ENCODE measurements at regions not wholly inside any gene's neighbourhood (a gene's known extent, or its start where the extent isn't known, plus 50 kb on each side); places are given as distances from the start of the nearest gene placed in this dataset.

DNA sequence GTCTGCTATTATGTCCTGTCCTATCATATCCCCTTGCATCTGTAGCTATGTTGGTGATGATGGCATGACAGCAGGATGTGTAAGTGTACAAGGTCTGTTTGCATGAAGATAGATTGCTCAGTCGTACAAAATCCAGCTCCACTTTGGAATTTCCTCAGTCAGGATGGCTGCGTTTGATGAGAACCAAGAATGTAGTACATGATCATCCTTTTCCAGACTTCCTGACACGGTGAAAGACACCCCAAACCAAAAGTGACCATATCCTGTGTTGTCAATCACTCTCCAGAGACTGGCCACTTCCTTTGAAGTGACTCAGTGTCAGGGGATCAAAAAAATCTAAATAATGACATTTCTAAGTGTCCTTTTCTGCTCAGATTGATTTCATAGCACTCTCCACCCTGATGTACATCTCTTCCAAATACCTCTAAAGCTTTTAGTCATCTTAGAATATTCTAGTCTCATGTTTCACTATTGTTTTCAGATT, 213.4 kb downstream of the PLK2 start:
- no peak for DNase-seq

DNA sequence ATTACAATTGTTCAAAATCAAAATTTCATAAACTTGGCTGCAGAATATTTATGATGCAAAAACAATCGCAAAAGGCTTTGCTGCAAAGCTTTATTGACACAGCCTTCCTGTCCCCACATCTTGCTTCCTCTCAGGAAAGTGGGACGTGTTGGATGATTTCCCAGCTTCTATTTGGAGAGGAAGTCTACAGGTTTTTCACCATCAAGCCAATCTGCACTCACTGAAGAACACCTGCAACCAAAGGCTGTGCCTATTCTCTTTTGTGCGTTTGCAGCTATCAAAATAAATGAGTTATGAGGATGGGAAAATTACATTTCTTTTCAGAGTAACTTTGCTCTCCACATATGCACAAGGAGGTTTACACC, 214.4 kb downstream of the PLK2 start:
- DNase-seq = no peak

DNA sequence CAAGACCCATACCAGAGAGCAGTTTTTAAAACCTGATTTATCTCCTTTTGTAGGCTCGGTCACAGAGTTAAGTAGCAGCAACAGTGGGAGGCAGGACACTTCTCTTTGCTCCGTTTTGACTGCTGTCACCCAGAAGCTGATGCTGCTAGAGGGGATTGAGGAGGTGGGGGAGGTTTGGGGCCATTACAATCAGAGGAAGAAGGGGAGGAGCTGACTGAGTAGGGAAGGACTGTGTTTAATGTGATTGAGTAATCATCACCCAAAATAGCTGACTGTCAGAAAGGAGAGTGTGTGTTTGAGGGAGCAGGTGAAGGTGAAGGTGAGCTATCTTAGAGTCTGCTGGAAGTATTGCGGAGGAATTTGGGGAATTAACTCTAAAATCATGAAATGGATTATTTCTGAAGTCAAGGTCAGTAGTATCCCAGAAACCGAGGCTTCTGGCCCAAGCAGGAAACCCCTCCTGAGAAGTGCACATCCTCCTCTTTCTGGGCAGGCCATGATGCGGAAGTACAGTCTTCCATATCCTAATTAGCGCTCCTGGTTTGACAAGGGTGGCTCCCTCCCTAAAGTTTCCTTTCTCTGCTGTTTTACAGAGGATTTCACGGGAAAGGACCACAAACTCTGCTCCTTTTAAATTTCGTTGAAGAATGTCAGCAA, 214.9 kb downstream of the PLK2 start:
- no peak for DNase-seq

DNA sequence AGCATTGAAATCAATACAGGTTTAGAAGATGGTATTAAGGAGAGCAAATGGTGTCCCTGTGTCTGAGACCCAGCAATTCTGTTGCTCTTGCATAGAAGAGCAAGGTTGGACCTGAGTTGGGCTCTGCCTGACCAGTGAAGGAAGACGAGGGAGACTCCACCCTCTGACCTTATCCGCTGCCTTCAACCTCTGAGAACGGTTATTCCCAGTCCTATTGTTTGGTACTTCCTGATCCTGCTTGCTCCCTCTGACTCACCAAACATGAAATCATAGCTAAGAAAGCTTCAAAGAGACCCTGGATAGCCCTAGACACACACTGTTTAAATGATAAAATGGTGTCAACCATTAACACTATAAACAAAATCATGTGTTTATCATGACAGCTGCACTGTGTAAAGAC, 218.5 kb downstream of the PLK2 start:
- peak; percentile 25 for DNase-seq

DNA sequence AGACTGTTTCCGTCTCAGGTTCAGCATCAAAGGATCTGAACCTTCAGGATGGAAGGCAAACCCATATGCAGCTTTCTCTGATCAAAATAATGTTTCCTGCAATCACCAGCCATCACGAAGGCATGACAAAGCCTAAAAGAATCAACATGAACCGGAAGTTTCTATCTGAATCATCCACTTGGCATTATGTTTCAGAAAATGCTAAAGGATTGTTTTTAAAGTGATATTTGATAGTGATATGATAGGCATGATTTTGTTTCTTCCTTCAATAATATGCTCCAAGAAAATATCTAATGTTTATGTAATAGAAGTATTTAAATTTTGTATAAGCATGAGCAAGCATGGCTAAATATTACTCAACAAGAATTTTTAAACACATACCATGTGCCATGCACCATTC, 219.6 kb downstream of the PLK2 start:
- peak; percentile 76 for DNase-seq

DNA sequence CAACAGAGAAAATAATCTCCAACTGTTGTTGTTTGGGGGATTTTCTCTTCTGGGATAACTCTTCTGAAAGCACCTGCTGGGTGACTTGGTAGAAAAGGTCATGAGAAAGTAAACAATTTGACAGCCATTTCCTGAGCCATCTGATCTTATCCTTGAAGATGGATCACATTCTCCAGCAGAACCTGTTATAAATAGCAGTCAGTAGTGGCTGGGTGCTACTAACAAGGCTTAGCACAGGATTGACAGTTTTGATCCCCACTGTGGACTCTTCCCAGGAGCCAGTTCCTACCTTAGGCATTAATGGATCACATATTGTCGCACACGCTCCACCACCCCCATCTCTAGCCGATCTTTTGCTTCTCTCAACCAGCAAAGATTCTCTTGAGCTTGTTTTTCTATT, 220.2 kb downstream of the PLK2 start:
- DNase-seq = no peak

DNA sequence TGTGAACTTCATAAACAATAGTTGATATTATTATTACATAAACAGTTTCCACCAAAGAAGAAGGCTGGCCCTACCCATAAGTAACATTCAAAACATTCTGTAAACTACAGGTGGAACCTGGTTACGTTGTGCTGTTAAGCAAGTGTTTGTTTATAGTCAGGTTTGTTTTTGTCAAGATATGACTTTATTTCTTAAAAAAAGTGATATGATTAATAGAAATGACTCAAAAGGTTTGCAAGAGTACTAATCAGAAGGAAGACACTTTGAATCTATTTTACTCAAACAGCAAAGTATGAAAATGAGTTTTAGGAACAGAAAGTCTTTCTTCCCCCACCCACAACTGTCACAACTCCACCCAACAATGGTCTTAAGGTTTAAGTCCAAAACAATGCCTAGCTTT, 220.8 kb downstream of the PLK2 start:
- no peak for DNase-seq

DNA sequence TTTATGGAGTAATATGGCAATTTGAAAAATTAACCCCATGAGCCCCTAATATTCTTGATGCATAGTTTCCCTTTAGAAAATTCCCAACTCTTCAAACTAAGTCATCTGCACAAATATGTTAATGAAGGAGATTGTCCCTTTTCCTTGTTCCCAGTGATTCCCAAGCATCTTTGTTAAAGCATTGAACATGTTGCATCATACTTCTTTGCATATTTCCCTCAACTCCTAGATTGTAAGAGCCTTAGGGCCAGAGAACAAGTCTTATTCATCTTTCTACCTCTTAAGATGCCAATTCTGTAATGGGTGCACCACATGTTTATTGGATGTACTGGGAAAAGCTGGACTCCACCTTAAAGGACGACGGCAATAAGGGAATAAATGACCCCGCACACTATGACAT, 223.4 kb downstream of the PLK2 start:
- DNase-seq = no peak

DNA sequence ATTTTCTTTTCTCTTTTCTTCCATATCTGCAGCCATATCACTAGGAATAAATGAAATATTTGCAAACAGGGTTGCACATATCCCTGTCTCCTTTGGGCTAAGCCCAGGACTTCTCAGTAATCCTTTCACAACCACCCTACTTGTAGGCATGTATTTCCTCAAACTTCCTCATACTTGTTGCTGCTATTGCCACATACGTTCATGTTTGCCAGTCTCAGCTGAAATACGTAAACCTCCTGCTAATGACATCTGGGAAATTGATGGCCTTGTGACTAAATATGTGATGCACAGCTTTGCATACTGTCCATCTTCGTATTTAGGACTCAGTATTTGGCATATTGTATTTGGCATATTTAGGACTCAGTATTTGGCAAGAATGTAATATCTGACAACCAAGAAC, 224.6 kb downstream of the PLK2 start:
- peak; percentile 59 for DNase-seq

DNA sequence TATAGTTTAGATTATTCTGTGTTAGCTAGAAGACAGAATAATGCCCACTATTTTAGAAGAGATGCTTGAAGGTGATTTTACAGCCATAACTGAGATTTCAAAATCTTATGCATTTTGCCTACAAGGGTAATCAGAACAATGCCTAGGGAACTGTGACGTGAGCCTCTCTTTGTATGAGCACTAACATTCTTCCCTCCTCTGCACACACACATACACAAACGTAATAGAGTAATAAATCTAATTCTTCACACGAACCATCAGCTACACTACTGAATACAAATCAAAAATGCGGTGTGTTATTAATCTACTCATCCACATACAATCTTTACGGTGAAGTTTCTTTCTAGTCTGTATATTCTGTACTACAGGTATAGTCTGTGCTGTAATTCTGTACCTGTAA, 227.8 kb downstream of the PLK2 start:
- DNase-seq = no peak

DNA sequence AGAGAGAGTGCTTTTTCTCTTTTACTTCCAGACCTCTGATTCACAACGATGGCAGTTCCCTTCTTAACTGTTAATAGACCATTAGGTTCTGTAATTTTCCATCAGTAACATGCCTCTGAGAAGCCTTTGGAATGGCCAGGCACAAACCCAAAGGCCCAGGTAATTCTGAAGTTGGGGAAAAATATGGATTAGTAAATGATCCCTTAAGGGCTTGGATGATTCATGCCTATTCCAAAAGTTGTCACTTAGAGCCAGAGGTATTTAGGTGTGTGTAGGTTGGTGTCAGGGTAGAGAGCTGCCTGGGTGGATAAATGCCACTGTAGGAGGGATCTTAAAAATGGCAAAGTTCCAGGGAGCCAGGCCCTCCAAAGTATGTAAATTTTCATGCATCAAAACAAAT, 228.8 kb downstream of the PLK2 start:
- no peak for DNase-seq

DNA sequence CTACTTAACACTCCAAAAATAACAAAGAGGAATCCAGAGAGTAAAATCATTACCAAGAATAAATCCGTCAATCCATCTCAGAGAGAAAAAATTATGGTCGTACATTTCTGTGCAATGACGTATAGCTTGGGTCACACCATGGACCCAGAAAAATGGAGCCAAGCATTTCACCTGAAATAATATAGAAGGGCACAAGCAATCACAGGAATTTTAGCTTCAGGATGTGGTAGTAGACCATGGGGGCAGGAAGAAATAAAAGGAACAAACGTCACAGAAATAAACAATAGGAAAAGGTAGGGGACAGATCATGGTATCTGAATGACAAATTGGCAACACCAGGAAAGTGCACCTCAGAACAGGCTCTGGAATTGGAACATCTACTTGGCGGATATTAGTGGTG, 231.0 kb downstream of the PLK2 start:
- no peak for DNase-seq

DNA sequence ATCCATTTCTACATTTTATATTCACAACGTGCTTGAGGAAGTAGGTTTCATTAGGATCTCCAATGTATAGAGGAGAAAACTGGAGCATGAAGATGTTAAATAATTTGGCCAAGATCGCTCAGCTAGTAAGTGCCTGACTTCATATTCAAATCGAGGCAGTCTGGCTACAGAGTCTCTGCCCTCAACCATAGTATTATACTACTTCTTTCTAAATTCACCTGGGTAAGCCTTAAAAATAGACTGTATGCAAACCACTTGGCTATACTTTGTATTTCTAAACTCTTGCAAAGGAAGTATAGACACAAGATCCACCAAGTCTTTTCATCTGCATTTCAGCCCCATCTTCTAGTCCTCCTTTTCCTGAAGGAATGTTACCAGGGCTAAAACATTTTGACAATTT, 232.0 kb downstream of the PLK2 start:
- no peak for DNase-seq

DNA sequence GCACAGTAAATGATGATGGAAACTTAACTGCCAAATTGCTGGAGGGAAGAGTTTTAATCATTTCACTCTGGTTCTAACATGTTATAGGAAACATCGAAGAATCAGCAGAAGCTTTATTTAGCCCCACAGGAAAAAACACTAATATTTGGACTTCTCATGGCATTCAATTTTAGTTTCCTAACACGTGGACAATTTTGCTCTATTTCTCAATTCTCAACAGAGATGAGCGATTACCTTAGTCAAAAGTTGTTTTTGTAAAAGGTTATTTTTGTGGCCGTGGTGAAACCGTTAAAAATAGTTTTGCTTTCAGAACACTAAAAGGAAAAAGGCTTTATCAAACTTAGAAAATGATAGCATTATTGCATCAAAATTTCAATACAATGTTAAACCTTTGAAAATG, 235.2 kb downstream of the PLK2 start:
- no peak for DNase-seq

DNA sequence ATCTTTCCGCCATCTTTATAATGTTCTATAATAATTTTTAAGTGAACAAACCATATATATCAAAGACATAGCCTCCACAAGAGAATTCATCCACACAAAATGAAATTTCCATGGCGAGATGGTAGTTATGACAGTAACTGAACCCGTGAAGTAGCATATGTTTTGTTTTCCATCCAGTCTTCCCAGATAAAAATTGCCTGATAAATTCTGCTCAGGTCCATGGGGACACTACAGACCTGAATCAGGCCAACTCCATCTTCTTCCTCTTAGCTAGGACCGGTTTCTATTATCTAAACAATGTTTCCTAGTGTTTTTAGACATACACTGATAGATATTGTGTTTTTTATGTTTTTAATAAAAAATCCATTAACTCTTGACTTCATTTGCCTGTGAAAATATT, 235.7 kb downstream of the PLK2 start:
- no peak for DNase-seq

DNA sequence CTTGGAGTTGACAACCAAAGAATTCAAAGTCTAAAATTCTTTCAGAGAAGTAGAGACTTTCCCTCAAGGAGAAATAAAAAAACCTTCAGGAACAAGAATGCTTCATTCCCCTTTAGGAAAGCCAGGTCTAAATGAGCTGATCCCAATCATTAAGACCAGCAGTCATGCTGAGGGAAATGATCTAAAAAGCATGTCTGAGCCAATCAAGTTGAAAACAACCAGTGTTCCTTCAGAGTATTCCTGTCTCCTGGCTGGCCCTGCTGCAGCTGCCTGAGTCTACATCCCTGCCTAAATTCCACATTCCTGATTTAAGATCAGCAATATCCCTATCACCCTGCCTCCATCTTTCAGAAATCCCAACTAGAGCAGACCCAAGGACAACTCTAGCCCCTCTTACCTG, 244.5 kb downstream of the PLK2 start:
- no peak for DNase-seq

DNA sequence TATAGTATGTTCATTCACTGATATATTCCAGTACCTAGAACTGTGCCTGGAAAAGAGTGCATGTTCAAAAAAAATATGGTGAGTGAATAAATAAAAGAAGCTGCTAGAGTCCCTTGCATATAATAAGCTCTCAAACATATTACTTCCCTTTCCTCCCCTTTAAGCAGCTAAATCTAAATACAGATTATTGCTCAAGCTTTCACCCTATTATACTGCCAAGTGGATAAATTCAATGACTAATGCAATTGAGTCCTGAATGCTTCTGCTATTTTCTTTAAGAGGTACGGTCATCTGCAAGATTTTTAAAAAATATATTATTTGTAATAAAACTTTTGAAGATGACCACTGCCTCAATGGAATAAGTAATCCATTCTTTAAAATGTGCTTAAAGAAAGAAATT, 248.4 kb downstream of the PLK2 start:
- DNase-seq = no peak

DNA sequence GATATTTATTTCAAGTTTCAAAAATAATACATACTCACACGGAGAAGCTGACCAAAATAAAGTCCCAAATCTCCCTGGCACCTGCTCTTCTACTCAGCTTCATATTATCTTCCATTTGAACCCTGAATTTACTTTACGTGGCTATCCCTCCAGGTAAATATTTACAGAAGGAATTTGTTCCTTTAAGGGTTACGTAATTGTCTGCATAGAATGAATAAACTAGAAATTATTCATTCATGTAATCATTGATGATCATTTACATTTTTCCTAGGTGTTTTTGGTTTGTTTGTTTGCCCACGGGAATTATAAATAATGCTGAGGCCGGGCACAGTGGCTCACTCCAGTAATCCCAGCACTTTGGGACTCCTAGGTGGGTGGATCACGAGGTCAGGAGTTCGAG, 251.2 kb downstream of the PLK2 start:
- DNase-seq = no peak

DNA sequence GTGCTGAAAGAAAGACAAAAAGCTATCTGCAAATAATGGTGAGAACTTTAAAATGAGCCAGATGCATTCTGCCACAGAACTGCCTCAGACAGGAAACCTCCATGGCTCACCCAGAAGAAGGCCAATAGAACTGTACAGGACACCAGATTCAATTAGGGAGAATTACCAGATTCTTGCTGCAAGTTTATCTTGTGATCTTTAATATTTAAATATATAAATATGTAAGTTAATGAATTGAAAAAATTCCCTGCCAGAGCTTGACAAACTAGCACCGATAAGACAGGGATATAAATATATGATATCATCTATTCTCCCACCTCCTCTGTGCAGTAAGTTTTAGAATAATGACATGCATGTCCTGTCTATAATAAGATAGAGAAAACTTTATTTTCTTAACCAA, 252.8 kb downstream of the PLK2 start:
- DNase-seq = no peak

DNA sequence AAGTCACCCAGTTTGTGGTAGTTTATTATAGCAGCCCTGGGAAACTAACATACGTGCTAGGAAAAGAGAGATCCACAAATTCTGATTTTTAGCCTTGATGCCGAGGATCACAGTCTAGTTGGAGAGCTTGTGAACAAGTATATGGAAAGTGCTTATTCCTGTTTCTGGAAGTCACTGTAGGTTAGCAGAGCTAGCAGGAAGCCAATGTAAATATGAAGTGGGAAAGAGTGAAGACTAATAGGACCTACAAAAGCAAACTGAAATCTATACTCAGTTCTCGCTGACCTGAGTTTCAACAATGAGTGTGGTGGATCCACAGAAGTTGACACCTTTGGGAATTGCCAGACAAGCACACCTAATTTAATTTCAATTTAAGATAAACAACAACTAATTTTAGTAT, 254.9 kb downstream of the PLK2 start:
- no peak for DNase-seq

DNA sequence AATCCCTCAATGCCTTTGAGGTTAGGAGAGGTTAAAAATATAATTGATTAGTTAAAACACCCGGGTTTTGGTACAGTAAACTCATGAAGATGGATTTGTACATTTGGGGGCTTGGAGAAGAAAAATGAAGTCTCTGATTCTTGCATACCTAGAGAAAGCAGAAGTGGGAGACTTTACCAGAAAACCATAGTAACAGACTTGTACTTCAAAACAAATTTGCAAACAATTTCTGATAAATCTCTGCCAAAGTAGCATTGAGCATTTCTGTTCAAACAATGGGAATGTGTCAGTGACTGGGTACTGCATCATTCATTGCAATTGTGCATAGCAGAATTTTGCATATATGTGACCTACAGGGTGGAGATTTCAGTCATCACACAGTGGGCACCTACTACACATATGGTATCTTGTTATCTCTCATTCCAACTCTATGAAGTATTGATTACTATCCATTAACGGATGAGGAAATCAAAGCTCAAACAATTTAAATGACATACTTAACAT, 256.9 kb downstream of the PLK2 start:
- DNase-seq = no peak

DNA sequence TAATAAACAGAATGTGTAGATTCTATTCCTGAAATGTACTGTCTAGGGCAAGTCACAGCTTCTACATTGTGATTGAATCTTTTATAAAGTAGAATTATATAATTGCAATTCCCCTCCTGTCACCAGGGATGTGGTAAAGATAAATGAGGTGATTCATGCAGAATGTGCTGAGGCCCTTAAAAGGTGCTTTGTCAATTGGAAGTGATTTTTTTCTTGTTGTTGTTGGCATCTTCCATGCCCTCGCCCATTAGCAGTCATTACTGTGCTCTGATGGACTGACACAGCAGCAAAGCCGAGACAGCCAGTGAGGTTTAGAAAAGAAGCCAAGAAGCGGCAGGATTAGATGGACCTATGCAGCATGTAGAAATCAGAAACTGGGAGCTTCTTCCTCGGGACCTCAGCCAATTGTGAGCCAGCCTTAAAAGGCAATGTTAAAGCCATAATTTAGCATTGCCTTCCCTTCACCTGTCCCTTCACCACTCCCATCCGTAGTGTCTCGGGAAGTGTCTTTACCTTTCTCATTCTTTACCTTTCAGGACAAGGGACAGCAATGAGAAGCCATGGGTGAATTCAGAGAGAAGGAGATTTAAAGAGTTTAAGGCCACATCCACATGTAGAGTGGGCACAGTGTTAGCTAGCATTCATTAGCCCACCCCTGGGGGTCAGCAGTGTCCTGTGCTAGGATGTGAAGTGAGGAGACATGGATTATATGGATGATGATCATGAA, 257.8 kb downstream of the PLK2 start:
- peak; percentile 54 for DNase-seq

DNA sequence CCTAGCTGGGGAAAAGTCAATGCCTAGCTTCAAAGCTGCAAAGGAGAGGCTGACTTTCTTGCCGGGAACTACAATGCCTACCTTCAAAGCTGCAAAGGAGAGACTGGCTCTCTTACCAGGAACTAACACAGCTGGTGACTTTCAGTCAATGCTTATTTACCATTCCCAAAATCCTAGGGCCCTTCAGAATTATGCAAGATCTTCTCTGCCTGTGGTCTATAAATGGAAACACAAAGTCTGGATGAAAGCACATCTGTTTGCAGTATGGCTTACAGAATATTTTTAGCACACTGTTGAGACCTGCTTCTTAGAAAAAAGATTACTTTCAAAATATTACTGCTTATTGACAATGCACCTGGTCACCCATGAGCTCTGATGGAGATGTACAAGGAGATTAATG, 259.4 kb downstream of the PLK2 start:
- no peak for DNase-seq

DNA sequence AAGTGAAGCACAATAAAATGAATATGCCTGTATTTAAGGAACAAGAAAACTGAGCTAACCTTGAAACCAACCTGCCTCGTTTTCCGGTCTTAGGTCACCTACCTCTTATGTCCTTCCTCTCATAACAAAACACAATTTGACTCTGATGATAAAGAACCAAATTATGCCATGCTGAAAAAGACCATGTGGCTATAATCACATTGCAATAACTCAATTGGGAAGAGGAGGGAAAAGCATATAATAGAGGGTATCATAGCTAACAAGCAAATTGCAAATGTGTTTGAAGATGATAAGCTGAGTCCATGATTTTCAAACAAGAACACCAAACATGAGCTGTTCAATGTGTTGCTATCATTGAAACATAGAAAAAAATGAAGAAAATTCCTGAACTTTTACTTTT, 260.8 kb downstream of the PLK2 start:
- no peak for DNase-seq

DNA sequence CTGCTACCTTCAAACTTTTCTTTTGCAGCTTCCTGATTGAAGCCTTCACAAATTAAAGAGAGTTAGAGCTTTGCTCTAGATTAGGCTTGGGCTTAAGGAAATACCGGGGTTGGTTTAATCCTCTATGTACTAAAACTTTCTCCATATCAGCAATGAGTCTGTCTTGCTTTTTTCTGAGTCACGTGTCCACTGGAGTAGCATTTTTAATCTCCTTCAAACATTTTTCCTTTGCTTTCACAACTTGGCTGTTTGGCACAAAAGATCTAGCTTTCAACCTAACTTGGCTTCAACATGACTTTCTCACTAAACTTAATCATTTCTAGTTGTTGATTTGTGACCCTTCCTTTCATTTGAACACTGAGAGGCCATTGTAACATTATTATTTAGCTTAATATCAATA, 261.6 kb downstream of the PLK2 start:
- no peak for DNase-seq
